Mesenchymal stem cell (in vitro differentiated cells and primary cell): ENCODE measurements at regions not wholly inside any gene's neighbourhood (a gene's known extent, or its start where the extent isn't known, plus 50 kb on each side); places are given as distances from the start of the nearest gene placed in this dataset.
A peak's percentile ranks its signal among the peaks of the same experiment; 100 is the strongest.
"Not testable (repeated sequence)": the region's sequence is repeated elsewhere in the genome, so short reads cannot be mapped to it uniquely, and the experiment has no call there.

Experiments used
- DNase-seq: peaks from one replicate; pipeline ENCODE4 v3.0.0-alpha.2; 2013
- H2AFZ ChIP-seq: one replicate; pipeline ENCODE4 v1.6.1; 2013; ENCODE audit warnings: low read depth, mild to moderate bottlenecking, control low read depth, inconsistent platforms, low read length, moderate library complexity
- H2AK5ac ChIP-seq: 2 replicates; pipeline ENCODE4 v1.6.1; 2013; ENCODE audit warnings: low read length, moderate library complexity, mild to moderate bottlenecking, inconsistent platforms; ENCODE audit not compliant: severe bottlenecking
- H2BK120ac ChIP-seq: one replicate; pipeline ENCODE4 v1.6.1; 2013; ENCODE audit warnings: low read depth, mild to moderate bottlenecking, inconsistent platforms, low read length, moderate library complexity
- H2BK12ac ChIP-seq, 2 experiments: one replicate each; pipeline ENCODE4 v1.6.1; 2013; ENCODE audit warnings: inconsistent platforms in 2 of 2, low read length in 2 of 2, mild to moderate bottlenecking in 2 of 2, moderate library complexity in 2 of 2, control low read depth in 1 of 2
- H2BK15ac ChIP-seq: one replicate; pipeline ENCODE4 v1.6.1; 2013; ENCODE audit warnings: mild to moderate bottlenecking, low read depth, inconsistent platforms; ENCODE audit not compliant: poor library complexity, severe bottlenecking
- H2BK5ac ChIP-seq: 2 replicates; pipeline ENCODE4 v1.6.1; 2013; ENCODE audit warnings: low read depth, mild to moderate bottlenecking, low read length, control low read depth, inconsistent platforms; ENCODE audit not compliant: poor library complexity, severe bottlenecking
- H3K14ac ChIP-seq, 2 experiments: one replicate each; pipeline ENCODE4 v1.6.1; 2013; ENCODE audit warnings: inconsistent platforms in 2 of 2, low read length in 2 of 2, control low read depth in 1 of 2, mild to moderate bottlenecking in 1 of 2, moderate library complexity in 1 of 2
- H3K18ac ChIP-seq, 2 experiments: one replicate each; pipeline ENCODE4 v1.6.1; 2013; ENCODE audit warnings: inconsistent platforms in 2 of 2, low read length in 2 of 2, control low read depth in 1 of 2, low read depth in 1 of 2, mild to moderate bottlenecking in 1 of 2
- H3K23ac ChIP-seq, 2 experiments: one replicate each; pipeline ENCODE4 v1.6.1; 2013; ENCODE audit warnings: inconsistent platforms in 2 of 2, low read length in 2 of 2, mild to moderate bottlenecking in 2 of 2, moderate library complexity in 2 of 2, control low read depth in 1 of 2
- H3K27ac ChIP-seq: 2 replicates; pipeline ENCODE4 v1.5.1; 2013; ENCODE audit warnings: mild to moderate bottlenecking, moderate library complexity, low read length, control low read depth, inconsistent platforms; ENCODE audit not compliant: poor library complexity, severe bottlenecking
- H3K27me3 ChIP-seq, 2 experiments: 2 replicates each; pipeline versions ENCODE4 v1.6.1 to v1.7.0; 2013; ENCODE audit warnings: low read length in 2 of 2, mild to moderate bottlenecking in 2 of 2, moderate library complexity in 2 of 2, control low read depth in 1 of 2, inconsistent platforms in 1 of 2; ENCODE audit not compliant: control insufficient read depth in 1 of 2, insufficient read depth in 1 of 2
- H3K36me3 ChIP-seq, 2 experiments: 2 replicates each; pipeline versions ENCODE4 v1.6.1 to v1.7.0; 2013; ENCODE audit warnings: low read length in 2 of 2, control low read depth in 1 of 2, inconsistent platforms in 1 of 2, low read depth in 1 of 2, mild to moderate bottlenecking in 1 of 2; ENCODE audit not compliant: insufficient read depth in 2 of 2, control insufficient read depth in 1 of 2
- H3K4ac ChIP-seq, 2 experiments: one replicate each; pipeline ENCODE4 v1.6.1; 2013; ENCODE audit warnings: inconsistent platforms in 2 of 2, low read length in 2 of 2, mild to moderate bottlenecking in 2 of 2, moderate library complexity in 2 of 2, control low read depth in 1 of 2, low read depth in 1 of 2
- H3K4me1 ChIP-seq: 2 replicates; pipeline ENCODE4 v1.6.1; 2013; ENCODE audit warnings: low read depth, low read length, control low read depth; ENCODE audit not compliant: control insufficient read depth, insufficient read depth
- H3K4me2 ChIP-seq: 2 replicates; pipeline ENCODE4 v1.6.1; 2013; ENCODE audit warnings: low read length, mild to moderate bottlenecking, inconsistent platforms; ENCODE audit not compliant: poor library complexity, severe bottlenecking
- H3K4me3 ChIP-seq, 2 experiments: 2 replicates each; pipeline versions ENCODE4 v1.5.1 to v1.7.0; 2013; ENCODE audit warnings: low read length in 2 of 2, mild to moderate bottlenecking in 2 of 2, control low read depth in 1 of 2, low read depth in 1 of 2; ENCODE audit not compliant: insufficient read depth in 1 of 2
- H3K79me1 ChIP-seq: replicated peaks from 2 replicates; pipeline ENCODE4 v1.6.1; 2013; ENCODE audit warnings: mild to moderate bottlenecking, control low read depth, low read length, inconsistent platforms; ENCODE audit not compliant: poor library complexity, severe bottlenecking
- H3K9ac ChIP-seq: 2 replicates; pipeline ENCODE4 v1.7.0; 2013; ENCODE audit warnings: mild to moderate bottlenecking, low read length, moderate library complexity
- H3K9me3 ChIP-seq: 2 replicates; pipeline ENCODE4 v1.7.0; 2013; ENCODE audit warnings: mild to moderate bottlenecking, low read length; ENCODE audit not compliant: control insufficient read depth
- H4K8ac ChIP-seq: one replicate; pipeline ENCODE4 v1.6.1; 2013; ENCODE audit warnings: inconsistent platforms, mild to moderate bottlenecking, low read length, moderate library complexity
- H4K91ac ChIP-seq: one replicate; pipeline ENCODE4 v1.6.1; 2013; ENCODE audit warnings: mild to moderate bottlenecking, low read length, inconsistent platforms
- WGBS: methylation state at CpG from one replicate; pipeline ENCODE4 v1.1.7; 2013; ENCODE audit warnings: mixed read lengths; 5-methylcytosine and 5-hydroxymethylcytosine counted together

- Histone ChIP-seq H3K27me3 (no peaks in the 10 kb centered on the region), H3K27ac (peak overlapping the region; percentile 70), H3K4me2 (no peak overlapping the region), H3K79me1 (no peaks in the 10 kb centered on the region), H2BK5ac (no peak overlapping the region), H3K14ac (no peak overlapping the region), H3K23ac (no peak overlapping the region), H4K8ac (no peak overlapping the region), H3K9me3 (no peaks in the 10 kb centered on the region), H2BK12ac (no peak overlapping the region), H3K18ac (no peak overlapping the region), H2BK15ac (no peak overlapping the region), H3K4me1 (no peaks in the 10 kb centered on the region), H3K9ac (no peak overlapping the region), H2BK120ac (no peak overlapping the region), H2AK5ac (no peak overlapping the region), H3K4ac (no peak overlapping the region), H4K91ac (no peak overlapping the region), H3K4me3 (no peak overlapping the region), H2AFZ (no peak overlapping the region), H3K36me3 (no peaks in the 10 kb centered on the region)
- WGBS = no CpG with 5 or more reads among the region's 2 CpGs
- no peak for DNase-seq
Measured at GRCh38 chr5:126055348-126055729, 367.9 kb upstream of the GRAMD2B start.

- Histone ChIP-seq H3K14ac (no peak overlapping the region), H2BK12ac (no peak overlapping the region), H3K23ac (no peak overlapping the region), H3K79me1 (no peaks in the 10 kb centered on the region), H3K4me1 (no peaks in the 10 kb centered on the region), H3K36me3 (no peaks in the 10 kb centered on the region), H3K18ac (no peak overlapping the region), H2AFZ (no peak overlapping the region), H2AK5ac (no peak overlapping the region), H3K4me3 (no peak overlapping the region), H2BK5ac (no peak overlapping the region), H3K27ac (no peak overlapping the region), H3K4ac (no peak overlapping the region), H3K9me3 (no peaks in the 10 kb centered on the region), H2BK15ac (no peak overlapping the region), H4K8ac (no peak overlapping the region), H3K9ac (no peak overlapping the region), H2BK120ac (no peak overlapping the region), H4K91ac (no peak overlapping the region), H3K27me3 (no peaks in the 10 kb centered on the region), H3K4me2 (no peak overlapping the region)
- WGBS = 100% methylated on average over 1 of the region's 1 CpG
- no peak for DNase-seq
Measured at GRCh38 chr5:126056352-126056751, 366.9 kb upstream of the GRAMD2B start.

- WGBS = 96% methylated on average over 9 of the region's 13 CpGs
- no peak overlapping the region for H2AFZ ChIP-seq
- H3K14ac ChIP-seq = no peak overlapping the region
- no peaks in the 10 kb centered on the region for H3K4me1 ChIP-seq
- H3K4me3 ChIP-seq = no peak overlapping the region
- H3K27me3 ChIP-seq = no peaks in the 10 kb centered on the region
- no peak overlapping the region for H3K23ac ChIP-seq
- no peak overlapping the region for H2BK12ac ChIP-seq
- H3K4me2 ChIP-seq = no peak overlapping the region
- no peak overlapping the region for H2BK120ac ChIP-seq
- H3K9ac ChIP-seq = no peak overlapping the region
- H4K91ac ChIP-seq = no peak overlapping the region
- H2BK5ac ChIP-seq = no peak overlapping the region
- no peak overlapping the region for H2AK5ac ChIP-seq
- H4K8ac ChIP-seq = no peak overlapping the region
- H2BK15ac ChIP-seq = no peak overlapping the region
- H3K18ac ChIP-seq = no peak overlapping the region
- no peak overlapping the region for H3K4ac ChIP-seq
- no peaks in the 10 kb centered on the region for H3K79me1 ChIP-seq
- no peak overlapping the region for H3K27ac ChIP-seq
- H3K9me3 ChIP-seq = no peaks in the 10 kb centered on the region
- H3K36me3 ChIP-seq = no peaks in the 10 kb centered on the region
- no peak for DNase-seq
Measured at GRCh38 chr5:126056851-126057622, 366.2 kb upstream of the GRAMD2B start.

- H3K36me3 ChIP-seq, H3K14ac ChIP-seq, H3K18ac ChIP-seq, H3K23ac ChIP-seq, H2BK12ac ChIP-seq, H4K91ac ChIP-seq, H2BK120ac ChIP-seq, H2BK5ac ChIP-seq, H3K4me1 ChIP-seq, H3K9me3 ChIP-seq, H4K8ac ChIP-seq, H3K27me3 ChIP-seq, H3K27ac ChIP-seq, H3K4me2 ChIP-seq, H3K79me1 ChIP-seq, H2AFZ ChIP-seq, H3K9ac ChIP-seq, H2BK15ac ChIP-seq, H3K4ac ChIP-seq, H3K4me3 ChIP-seq, DNase-seq, H2AK5ac ChIP-seq: not testable (repeated sequence)
- 96% methylated on average over 5 of the region's 5 CpGs for WGBS
Measured at GRCh38 chr5:126058392-126058791, 364.8 kb upstream of the GRAMD2B start.
